SH-SY5Y (cell line): ENCODE measurements at regions not wholly inside any gene's neighbourhood (a gene's known extent, or its start where the extent isn't known, plus 50 kb on each side); places are given as distances from the start of the nearest gene placed in this dataset.

Experiments
- GATA2 ChIP-seq: IDR thresholded peaks from 2 replicates; pipeline ENCODE4 v1.6.1; 2011; ENCODE audit warnings: mild to moderate bottlenecking, low read depth, low read length
- GATA3 ChIP-seq: IDR thresholded peaks from 2 replicates; pipeline ENCODE4 v1.6.1; 2011; ENCODE audit warnings: low read depth, mild to moderate bottlenecking, low read length, moderate library complexity

- no peak for TF ChIP-seq GATA3
- TF ChIP-seq GATA2 = no peak
These were observed 290.2 kb downstream of the USP46 start for GRCh38 chr4:52368895-52369294.

GRCh38 chr4:52369649-52370048 is 289.5 kb downstream of the USP46 start:
- TF ChIP-seq GATA3 (no peak), GATA2 (no peak)

- no peak for TF ChIP-seq GATA3
- no peak for TF ChIP-seq GATA2
These were observed 288.5 kb downstream of the USP46 start for GRCh38 chr4:52370576-52370975.

- TF ChIP-seq GATA3 = no peak
- no peak for TF ChIP-seq GATA2
These were observed 287.3 kb downstream of the USP46 start for GRCh38 chr4:52371841-52372240.

- TF ChIP-seq GATA3 = no peak
- no peak for TF ChIP-seq GATA2
These were observed 286.8 kb downstream of the USP46 start for GRCh38 chr4:52372269-52372668.

GRCh38 chr4:52372747-52373146 is 286.4 kb downstream of the USP46 start:
- TF ChIP-seq GATA3 = no peak
- TF ChIP-seq GATA2 = no peak

- no peak for TF ChIP-seq GATA2
- TF ChIP-seq GATA3 = no peak
These were observed 285.5 kb downstream of the USP46 start for GRCh38 chr4:52373650-52374049.

GRCh38 chr4:52374877-52375276 is 284.2 kb downstream of the USP46 start:
- no peak for TF ChIP-seq GATA3
- no peak for TF ChIP-seq GATA2

GRCh38 chr4:52376132-52376704 is 282.9 kb downstream of the USP46 start:
- TF ChIP-seq GATA2 (no peak), GATA3 (no peak)

- TF ChIP-seq GATA2 = no peak
- TF ChIP-seq GATA3 = no peak
These were observed 281.5 kb downstream of the USP46 start for GRCh38 chr4:52377563-52377962.

GRCh38 chr4:52407545-52407944 is 251.6 kb downstream of the USP46 start:
- TF ChIP-seq GATA3 (no peak), GATA2 (no peak)

- TF ChIP-seq GATA2 = no peak
- TF ChIP-seq GATA3 = no peak
These were observed 251.1 kb downstream of the USP46 start for GRCh38 chr4:52408032-52408431.

GRCh38 chr4:52408471-52408870 is 250.6 kb downstream of the USP46 start:
- TF ChIP-seq GATA2 = no peak
- TF ChIP-seq GATA3 = no peak

GRCh38 chr4:52410971-52411370 is 248.1 kb downstream of the USP46 start:
- TF ChIP-seq GATA2 = no peak
- no peak for TF ChIP-seq GATA3

GRCh38 chr4:52420330-52420729 is 238.8 kb downstream of the USP46 start:
- TF ChIP-seq GATA3 = no peak

GRCh38 chr4:52421811-52422213 is 237.3 kb downstream of the USP46 start:
- peak; percentile 28; the same call in 1 of the 2 replicates for TF ChIP-seq GATA2
- no peak; the same call in 1 of the 2 replicates for TF ChIP-seq GATA3

- no peak for TF ChIP-seq GATA2
- TF ChIP-seq GATA3 = no peak
These were observed 235.1 kb downstream of the USP46 start for GRCh38 chr4:52423967-52424366.
